HG03442 (cell line): ENCODE measurements at regions not wholly inside any gene's neighbourhood (a gene's known extent, or its start where the extent isn't known, plus 50 kb on each side); places are given as distances from the start of the nearest gene placed in this dataset.

Experiments used
- ATAC-seq: cut with Tn5 transposase; IDR thresholded peaks from one replicate; pipeline ENCODE4 v1.9.1; 2021; ENCODE audit warnings: mild to moderate bottlenecking, moderate library complexity; ENCODE audit not compliant: unreplicated experiment

DNA sequence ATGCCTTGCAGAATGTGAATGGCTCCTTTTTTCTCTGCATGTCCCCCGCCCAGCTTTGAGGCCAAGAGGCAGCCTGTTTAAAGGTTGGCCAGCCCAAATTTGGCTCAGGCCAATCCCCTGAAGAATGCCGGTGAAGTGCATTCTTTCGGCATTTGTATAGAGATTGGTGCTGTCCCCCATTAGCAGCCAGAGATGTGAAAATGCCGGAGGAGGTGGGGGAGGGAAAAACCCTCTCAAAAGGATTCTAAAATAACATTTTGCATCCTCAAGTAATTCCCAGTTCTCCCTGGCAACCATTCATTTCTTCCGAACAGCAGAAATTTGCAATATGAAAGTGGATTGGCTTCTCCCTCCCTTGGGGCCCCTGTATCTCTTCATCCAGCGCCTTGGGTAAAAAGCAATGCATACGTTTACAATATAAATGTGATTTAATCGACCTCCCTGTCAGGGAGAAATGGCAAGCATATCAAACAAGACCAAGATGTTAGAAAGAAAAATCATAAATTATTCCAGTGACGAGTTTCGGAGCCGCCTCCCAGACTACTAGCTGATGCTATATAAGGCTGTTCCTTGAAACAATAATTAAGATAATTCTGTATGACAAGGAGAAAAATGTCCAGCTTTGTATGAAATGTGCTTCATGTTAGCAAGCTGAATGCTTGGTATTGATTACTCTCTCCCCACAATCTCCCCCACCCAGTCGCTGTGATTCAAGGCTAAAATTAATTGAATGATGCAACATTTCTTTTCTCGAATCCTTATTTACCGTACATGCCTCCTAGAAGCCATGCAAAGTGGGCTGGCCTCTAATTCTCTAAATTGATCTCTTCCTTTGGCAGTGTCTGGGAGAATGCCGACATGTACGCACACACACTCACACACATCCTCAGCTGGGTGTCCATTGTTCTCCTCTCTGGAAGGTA lies 323.7 kb downstream of the RPS24 start:
- no peak for ATAC-seq

DNA sequence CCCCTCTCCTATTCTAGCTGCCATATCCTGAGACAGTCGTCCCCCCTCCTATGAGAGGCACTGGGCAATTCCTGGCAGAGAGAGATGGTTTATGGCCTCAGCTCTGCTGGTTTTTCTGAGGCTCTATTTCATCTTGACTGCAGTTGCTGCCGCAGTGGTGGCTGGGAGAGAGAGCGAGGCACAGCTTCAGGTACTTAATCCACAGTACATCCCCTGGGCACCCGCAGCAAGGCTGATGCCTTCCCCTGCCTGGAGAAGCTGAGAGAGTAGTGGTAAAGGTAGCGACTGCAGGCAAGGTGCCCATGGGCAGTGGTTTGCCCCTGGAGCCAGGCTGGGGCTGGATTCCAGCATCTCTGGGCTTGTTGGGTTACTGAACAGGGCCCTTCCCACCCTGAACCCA lies 324.7 kb downstream of the RPS24 start:
- ATAC-seq, result no peak

DNA sequence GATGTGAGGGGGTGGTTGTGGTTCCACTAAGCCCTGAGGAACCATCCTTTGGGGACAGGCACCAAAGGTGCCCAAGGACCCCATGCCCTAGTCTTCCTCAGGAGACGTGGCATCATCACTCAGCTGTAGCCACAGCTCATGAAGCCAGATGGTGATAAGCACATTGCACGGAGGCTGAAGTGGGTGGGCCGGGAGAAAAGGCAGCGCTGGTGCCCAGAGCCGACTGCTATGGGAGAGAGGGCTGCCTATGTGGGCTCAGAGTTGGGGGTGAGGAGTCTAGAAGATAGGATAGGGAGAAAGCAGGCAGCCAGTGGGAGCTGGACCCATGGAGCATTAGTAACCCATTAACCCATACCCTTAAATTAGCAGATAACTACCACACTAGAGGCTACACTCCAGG lies 325.3 kb downstream of the RPS24 start:
- ATAC-seq, result no peak

DNA sequence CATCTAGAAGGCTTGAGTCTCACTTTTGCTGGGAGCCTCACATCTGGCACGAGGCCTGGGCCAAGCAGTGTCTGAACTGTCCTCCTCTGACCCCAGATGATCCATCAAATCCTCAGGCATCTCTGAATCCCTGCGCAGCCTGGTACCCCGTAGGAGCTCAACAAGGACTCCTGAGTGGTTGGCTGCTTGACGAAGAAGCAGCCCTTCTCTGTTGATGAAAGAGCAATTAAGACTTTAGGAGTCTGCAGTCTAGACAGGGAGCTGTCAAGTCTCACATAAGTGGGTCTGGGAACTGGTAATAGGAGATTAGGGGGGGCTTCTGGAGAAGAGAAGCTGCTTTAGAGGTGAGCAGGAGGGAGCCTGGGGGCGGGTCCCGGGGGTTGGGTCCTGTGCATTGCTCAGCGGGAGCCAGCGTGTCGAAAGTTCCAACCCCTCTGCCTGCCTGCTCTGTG lies 326.0 kb downstream of the RPS24 start:
- ATAC-seq, result no peak

DNA sequence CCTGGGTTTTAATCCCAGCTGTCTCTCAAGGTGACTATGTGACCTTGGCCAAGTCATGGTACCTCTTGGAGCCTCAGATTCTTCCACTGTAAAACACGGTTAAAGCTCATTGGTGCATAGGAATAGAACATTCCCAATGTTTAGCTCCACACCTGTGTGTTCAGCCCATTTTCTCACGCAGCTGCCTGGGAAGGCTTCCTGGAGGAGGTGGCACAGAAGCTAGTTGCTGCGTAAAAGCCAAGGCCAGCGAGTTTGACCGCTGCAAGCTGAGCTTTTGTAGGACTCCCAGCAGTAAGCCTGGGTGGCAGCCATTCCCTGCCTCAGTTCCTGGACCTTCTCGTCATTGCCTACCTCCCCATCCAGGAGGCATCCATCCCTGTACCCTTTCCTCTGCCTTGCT lies 326.6 kb downstream of the RPS24 start:
- no peak for ATAC-seq

DNA sequence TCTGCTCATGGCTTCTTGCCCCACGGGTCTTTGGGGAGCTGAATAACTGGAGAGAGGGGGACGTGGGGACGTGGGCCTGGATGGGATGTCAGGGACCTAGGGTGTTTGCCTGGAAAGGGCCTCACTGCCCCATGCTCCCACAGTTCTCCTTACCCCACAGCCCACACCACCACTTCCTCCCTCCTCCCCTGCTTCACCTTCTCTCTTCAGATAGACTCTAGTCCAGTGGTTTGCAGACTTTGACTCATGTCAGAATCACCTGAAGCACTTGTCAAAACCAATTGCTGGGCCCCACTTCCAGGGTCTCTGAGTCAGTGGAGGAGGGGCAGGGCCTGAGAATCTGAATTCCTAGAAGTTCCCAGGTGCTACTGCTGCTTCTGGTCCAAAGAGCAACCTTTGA lies 327.4 kb downstream of the RPS24 start:
- ATAC-seq, result no peak

DNA sequence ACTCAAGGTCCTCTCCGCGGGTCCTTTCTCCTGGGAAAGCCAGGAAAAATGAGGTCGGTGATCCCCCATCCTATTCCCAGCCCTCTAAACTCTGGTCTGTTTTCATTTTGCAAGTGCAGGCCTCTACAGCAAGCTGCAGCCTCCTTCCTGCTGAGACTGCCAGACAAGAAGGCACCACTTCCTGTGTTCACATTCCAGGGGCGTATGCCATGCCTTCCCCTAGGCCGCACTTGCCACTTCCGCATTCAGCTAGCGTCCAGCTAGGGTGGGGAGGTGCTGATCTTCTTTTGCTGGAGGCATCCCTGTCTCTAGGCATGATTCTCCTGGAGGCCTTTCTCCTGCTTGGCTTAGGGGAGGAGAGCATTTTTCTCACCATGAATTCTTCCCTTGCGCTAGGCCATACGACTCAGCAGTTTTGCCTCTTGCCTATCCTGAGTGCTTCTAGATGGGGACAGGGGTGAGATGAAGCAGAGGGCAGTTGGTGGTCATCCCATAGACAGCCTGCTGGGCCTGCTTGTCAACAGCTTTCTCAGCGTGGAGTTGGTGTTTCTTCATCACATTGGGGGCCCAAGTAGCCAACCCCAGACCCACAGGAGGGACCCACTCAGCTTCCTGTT lies 328.9 kb downstream of the RPS24 start:
- no peak for ATAC-seq

DNA sequence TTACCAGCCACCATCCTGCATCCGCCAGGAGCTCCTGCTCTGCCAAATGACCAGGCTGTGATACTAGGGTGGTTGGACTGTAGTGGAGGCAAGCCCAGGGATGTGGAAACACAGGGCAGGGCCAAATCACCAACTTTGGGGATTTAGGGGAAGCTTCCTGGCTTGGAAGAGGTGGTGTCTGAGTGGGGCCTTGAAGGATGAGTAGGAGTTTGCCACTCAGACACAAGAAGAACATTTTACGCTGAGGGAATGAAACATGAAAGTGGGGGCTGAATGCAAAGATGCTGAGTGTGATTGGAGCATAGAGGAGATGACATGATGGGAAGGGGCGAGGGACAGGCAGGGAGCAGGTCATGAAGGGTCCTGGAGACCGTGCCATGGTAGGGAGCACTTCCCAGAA lies 329.5 kb downstream of the RPS24 start:
- no peak for ATAC-seq

DNA sequence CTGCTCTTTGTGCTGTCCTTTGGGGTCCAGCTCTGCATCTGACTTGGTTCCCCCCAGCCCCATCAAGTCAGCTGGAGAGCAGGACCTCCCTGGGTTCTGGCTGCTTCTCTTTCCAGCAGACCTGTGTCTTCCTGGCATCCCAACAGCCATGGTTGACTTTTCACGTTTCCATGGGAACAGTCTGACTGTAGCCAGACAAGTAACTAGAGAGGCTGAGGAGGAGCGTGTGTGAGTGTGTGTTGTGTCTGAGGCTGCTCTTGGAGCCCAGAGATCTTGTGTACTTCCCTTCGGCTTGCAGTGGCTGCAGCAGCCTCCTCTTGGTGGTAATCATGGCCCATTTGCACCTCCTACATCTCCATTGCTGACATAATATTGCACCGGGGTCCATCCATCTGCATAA lies 332.0 kb downstream of the RPS24 start:
- ATAC-seq, result no peak

DNA sequence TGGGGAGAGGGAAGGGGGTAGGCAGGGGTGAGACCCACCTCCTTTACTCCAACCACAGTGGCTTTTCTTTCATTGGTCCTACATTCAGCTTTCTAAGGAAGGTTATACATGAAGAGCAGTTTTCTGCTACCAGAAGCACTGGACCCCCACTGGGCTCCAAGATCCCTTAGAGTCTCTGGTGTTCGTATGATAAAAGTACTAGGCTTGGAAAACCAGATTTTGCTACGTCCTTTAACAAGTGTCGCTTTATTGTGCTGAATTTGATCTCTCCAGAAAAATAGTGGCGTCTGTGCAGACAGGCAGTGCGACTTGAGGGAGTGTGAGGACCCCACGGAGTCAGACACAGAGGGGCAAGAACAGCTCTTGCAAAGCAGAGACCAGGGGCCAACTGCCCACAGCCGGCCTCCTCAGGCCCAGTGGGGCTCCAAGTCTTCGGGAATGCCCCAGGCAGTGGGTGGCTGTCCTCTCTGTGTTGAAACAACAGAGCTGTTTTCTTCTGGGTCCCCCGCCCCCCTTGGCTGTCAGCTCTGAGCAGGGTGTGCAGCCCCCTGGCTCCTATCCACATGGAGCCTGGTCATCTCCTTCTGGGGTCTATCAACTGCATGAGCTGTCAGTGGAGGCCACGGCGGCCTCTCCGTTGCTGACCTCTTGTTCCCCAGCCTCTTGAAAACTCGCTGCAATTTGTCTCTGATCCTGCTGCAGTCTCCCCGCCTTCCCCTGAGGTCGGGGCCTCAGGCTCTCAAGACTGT lies 333.2 kb downstream of the RPS24 start:
- no peak for ATAC-seq

DNA sequence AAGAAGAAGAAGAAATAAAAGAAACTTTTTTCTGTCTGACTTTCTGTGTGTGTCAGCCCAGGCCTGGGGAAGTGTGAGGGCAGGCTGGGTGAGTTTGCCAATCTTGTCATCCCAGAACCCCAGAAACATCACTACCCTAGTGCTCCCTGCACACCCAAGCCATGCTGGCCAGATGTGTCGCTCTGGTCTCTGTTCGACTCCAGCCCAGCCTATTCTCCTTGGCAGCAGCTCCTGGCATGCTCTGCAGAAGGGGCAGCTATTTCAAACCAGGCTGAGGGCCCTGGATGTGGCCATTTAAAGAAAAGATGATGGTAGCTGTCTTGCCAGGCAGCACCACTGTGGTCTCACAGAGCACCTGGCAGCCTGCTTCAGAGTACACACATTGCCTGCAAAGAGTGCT lies 334.1 kb downstream of the RPS24 start:
- ATAC-seq, result no peak

DNA sequence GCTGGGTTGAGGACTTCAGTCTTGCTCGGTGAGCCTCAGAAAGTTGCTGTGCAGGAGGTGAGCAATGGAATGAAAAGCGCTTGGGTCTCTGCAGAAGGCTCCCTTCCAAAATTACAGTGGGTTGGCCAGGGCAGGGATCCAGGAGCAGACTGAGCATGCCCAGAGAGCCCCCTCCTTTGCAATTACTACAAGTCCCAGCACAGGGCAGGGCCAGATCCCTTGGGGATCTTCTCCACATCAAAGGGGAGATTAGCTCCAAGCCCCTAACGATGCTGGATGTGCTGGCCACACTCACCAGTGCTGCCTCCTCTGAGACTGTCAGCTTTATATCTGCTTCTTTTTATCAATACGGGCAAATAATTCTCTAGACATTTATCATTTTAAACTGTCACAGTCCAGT lies 337.5 kb downstream of the RPS24 start:
- no peak for ATAC-seq

DNA sequence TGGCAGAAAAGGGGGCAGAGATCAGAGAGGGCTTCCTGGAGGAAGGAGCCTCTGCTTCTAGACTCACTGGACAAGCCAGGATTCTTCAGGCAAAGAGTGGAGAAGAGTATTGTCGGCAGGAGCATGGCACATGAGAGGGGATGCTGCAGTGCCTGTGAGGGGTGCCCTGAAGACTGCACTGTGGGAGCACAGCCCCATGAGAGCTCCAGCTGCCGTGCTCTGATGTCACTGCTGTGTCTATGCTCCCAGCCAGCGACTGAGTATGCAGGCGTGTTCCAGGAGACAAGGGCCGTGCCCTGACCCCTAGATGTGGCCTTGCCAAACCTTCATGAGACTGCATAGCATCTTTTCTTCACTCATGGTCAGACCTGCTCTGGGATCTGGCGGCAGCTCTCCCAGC lies 339.1 kb downstream of the RPS24 start:
- no peak for ATAC-seq

DNA sequence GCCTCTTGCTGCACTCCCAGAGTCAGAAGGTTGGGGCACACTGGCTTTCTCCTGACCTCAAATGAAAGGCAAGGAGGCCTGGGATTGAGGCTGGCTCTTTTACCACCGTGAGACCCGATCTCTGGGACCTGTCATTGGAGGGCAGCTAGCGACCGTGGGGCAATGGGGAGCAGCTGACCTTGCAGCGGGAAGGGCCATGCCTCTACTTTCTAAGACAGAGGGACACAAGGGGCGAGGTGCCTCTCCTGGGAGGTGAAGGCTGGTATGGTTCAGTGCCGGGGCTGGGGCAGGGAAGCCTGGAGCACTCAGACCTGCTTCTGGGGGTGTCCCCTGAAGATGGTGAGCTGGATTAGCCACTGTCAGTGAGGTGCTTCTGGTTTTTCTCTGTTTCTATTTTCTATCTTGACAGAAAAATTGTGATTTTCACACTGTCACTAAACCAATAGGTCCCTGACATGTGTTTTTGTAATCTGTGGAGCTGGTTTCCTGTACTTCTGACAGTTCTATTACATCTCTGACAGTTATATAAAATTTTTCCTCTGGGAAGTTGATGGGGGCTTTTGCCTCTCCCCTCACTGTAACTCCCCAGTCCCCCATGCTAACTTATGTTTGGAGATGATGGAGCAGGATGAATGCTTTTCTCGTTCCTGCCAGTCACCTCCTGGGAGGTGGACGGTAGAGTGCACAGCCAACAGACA lies 340.8 kb downstream of the RPS24 start:
- no peak for ATAC-seq

DNA sequence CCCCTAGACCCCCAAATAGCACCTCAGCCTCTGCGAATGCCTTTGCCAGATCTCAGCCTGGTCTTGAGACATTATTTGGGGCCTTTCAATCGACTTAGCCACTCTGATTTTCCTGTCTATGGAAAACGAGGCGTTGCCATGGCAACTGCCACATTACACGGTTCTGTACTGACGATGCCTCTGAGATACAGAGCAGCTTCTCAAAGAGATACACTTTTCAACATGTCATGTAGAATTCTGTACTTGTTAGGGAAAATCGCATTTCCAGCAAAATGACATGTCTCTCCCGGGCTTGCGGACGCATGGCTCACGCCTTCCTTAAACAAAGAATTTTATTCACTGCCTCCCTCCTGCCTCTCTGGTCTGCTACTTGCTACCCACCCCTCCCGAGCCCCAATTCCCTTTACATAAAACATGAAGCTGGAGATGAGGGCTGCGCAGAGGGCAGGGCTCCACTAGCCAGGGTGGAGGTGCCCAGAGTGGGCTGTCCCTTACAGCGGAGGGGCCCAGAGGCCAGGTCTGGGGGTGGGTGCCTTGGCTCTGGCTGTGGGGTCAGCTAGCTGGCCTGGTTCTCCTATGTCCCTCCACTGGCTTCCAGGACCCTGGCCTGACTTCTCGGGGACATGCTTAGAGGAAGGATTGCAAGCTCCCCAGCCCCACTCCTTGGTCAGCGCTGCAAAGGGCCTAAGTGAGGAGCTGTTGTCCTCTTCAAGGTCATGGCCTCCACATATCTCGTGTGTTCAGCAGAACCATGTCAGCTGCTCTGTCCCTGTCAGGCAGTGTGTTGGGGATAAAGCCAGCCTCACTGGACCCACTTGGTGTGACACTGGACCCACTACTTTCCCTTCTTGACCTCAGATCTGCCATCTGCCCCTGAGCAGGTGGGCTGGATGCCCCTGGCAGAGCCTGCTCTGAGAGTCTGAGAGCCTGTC lies 342.5 kb downstream of the RPS24 start:
- ATAC-seq, result no peak

DNA sequence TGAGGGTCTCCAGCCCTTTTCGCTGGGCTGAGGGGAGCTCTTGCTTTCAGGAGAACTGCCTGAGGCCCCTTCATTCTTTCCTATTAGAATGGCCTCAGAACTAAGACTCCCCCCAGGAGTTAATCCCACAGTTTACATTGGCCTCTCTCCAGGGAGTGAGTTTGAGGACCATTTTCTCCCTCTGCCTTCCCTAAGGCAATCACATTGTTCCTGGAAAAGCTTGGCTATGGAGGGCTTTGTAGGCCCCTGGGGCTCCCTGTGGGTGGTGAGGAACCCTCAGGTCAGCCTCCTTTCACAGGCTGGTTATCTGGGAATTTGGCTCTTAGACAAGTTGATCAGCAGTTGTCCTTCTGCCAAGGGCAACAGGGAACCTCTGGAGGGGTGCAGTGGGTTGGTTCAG lies 343.7 kb downstream of the RPS24 start:
- no peak for ATAC-seq

DNA sequence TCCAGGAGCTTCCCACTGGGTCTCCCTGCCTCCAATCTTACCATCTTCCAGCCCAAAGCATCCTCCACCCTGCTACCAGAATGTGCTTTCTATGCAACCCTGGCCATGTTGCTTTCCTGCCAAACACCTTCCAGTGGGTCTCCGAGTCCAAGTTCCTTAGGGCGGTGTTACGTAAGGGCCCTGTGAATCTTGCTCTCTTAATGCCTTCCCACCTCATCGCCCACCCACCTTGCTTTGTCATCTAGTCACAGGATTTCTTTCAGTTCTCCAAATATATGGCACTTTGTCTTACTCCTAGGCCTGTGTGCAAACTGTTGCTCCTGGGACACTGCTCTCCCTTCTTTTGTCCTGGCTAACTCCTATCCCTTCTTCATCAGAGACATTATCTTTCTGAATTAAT lies 344.5 kb downstream of the RPS24 start:
- no peak for ATAC-seq

DNA sequence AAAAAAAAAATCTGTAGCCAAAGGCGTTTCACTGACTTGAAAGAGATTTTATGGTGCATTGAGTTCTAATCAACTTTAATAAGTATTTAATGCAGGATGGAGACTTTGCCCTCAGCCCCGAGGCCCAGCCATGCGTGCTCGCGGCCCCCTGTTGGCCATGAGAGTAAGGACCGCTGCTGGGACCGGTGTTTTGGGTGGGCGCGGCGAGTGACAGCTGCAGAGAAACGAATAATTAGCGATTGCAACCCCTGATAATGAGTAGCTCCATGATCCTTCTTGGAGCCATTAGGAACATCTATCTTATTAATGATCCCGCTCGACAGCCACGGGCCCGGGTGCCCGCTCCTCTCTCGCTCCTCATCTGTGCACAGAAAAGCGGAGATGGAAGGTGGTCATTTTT lies 347.4 kb downstream of the RPS24 start:
- no peak for ATAC-seq

DNA sequence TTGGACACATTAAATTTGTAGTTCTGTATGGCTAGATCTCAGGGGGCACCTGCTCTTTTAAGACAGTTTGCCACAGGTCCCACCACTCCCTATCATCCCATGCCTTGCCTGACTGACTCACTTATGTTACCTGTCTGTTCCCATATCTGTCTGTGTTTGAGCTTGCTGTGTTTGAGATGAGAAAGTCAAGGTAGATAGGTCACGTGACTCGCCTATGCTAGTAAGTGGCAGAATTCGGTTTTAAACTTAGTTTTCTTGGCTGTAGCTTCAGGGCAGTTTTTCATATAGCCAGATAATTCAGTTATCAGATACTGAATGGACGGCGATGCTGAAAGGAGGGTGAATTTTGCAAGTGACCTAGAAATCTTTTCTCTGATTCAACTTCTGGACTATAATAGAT lies 348.4 kb downstream of the RPS24 start:
- no peak for ATAC-seq

DNA sequence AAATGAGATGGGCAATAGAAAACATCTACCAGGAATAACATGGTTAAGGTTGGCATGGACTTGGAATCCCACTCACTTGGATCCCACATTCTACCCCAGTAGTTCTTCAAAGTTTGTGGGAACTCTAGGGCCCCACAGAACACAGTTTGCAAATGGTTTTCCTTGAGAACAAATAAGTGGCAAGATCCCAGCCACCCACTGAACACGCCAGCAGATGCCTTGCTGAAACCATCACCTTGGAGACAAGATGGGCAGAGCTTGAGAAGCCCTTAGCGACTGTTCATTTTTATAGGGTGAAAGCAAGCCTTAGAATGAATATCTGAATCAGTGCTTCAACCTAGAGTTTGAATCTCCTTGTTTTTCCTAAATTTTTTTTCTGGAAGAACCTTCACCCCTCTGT lies 349.1 kb downstream of the RPS24 start:
- no peak for ATAC-seq
